WTC11 (cell line): ENCODE measurements at regions not wholly inside any gene's neighbourhood (a gene's known extent, or its start where the extent isn't known, plus 50 kb on each side); places are given as distances from the start of the nearest gene placed in this dataset.

Source experiments
- ATAC-seq: fragments of 200-7000 bp; cut with Tn5 transposase; 2 replicates; pipeline ENCODE4 v1.10.0; 2021; ENCODE audit warnings: mild to moderate bottlenecking, moderate library complexity
- CTCF ChIA-PET: fragments of 300-600 bp; sonication (Branson Sonifier 250); formaldehyde crosslinking; loops from one replicate; lab custom pipeline; 2021; ENCODE audit warnings: antibody characterized with exemption; lab: Charles Lee
- POLR2A ChIA-PET: fragments of 350-600 bp; sonication (Branson Sonifier 250); formaldehyde crosslinking; loops from one replicate; lab custom pipeline; 2021; ENCODE audit warnings: antibody characterized with exemption; lab: Charles Lee
- DNase-seq: peaks from one replicate; pipeline ENCODE4 v3.0.0; 2021; ENCODE audit warnings: low spot score
- H3K27ac Mint-ChIP-seq: 2 replicates; pipeline ENCODE4 v1.8.0; 2021; ENCODE audit warnings: mixed read lengths
- H3K27me3 Mint-ChIP-seq: 2 replicates; pipeline ENCODE4 v1.8.0; 2021; ENCODE audit warnings: low read depth, mild to moderate bottlenecking, moderate library complexity, mixed read lengths
- H3K36me3 Mint-ChIP-seq: 2 replicates; pipeline ENCODE4 v1.8.0; 2021; ENCODE audit warnings: mixed read lengths
- H3K4me1 Mint-ChIP-seq: 2 replicates; pipeline ENCODE4 v1.8.0; 2022; ENCODE audit warnings: mixed read lengths
- H3K4me3 Mint-ChIP-seq: 2 replicates; pipeline ENCODE4 v1.8.0; 2021; ENCODE audit warnings: mild to moderate bottlenecking, moderate library complexity, mixed read lengths
- H3K9me3 Mint-ChIP-seq: 2 replicates; pipeline ENCODE4 v1.8.0; 2021; ENCODE audit warnings: mixed read lengths
- EMX1 ChIP-seq: fragments of 250-450 bp; sonication (Bioruptor Pico); IDR thresholded peaks from 2 replicates; pipeline ENCODE4 v1.8.0; 2021; ENCODE audit warnings: mild to moderate bottlenecking
- FOXK1 ChIP-seq: sonication (generic); formaldehyde crosslinking; IDR thresholded peaks from 2 replicates; pipeline ENCODE4 v1.8.0; 2022; ENCODE audit warnings: mild to moderate bottlenecking, moderate library complexity, missing genetic modification reagents
- FOXP1 ChIP-seq: sonication (generic); formaldehyde crosslinking; IDR thresholded peaks from 2 replicates; pipeline ENCODE4 v1.8.0; 2022; ENCODE audit warnings: missing genetic modification reagents, mild to moderate bottlenecking, moderate library complexity, borderline replicate concordance
- HMGA2 ChIP-seq: fragments of 250-450 bp; sonication (Bioruptor Pico); IDR thresholded peaks from 2 replicates; pipeline ENCODE4 v1.4.0; 2021; ENCODE audit warnings: mild to moderate bottlenecking, moderate library complexity
- NFE2L1 ChIP-seq: sonication (generic); formaldehyde crosslinking; IDR thresholded peaks from 2 replicates; pipeline ENCODE4 v1.8.1; 2023; ENCODE audit warnings: missing genetic modification reagents
- SP1 ChIP-seq: sonication (generic); formaldehyde crosslinking; conservative IDR thresholded peaks from 2 replicates; pipeline ENCODE4 v1.8.1; 2022; ENCODE audit warnings: missing genetic modification reagents
- TEAD1 ChIP-seq: sonication (generic); formaldehyde crosslinking; IDR thresholded peaks from 2 replicates; pipeline ENCODE4 v1.8.0; 2022; ENCODE audit warnings: mild to moderate bottlenecking, missing genetic modification reagents
- ZNF121 ChIP-seq: sonication (generic); formaldehyde crosslinking; IDR thresholded peaks from 2 replicates; pipeline ENCODE4 v1.8.0; 2023; ENCODE audit warnings: missing genetic modification reagents
- ZNF317 ChIP-seq: sonication (generic); formaldehyde crosslinking; IDR thresholded peaks from 2 replicates; pipeline ENCODE4 v1.8.1; 2023; ENCODE audit warnings: low read depth, mild to moderate bottlenecking, moderate library complexity, missing genetic modification reagents, borderline replicate concordance
- ZNF396 ChIP-seq: fragments of 250-450 bp; sonication (Bioruptor Pico); IDR thresholded peaks from 2 replicates; pipeline ENCODE4 v1.8.0; 2021; ENCODE audit warnings: mild to moderate bottlenecking, moderate library complexity, borderline replicate concordance
- ZNF416 ChIP-seq: fragments of 250-450 bp; sonication (Bioruptor Pico); IDR thresholded peaks from 2 replicates; pipeline ENCODE4 v1.9.0; 2021; ENCODE audit warnings: mild to moderate bottlenecking, inconsistent platforms
- ZNF671 ChIP-seq: fragments of 250-450 bp; sonication (Bioruptor Pico); IDR thresholded peaks from 2 replicates; pipeline ENCODE4 v1.8.0; 2021; ENCODE audit warnings: mild to moderate bottlenecking
- TF ChIP-seq, protein P1 (sequence below): sonication (generic); formaldehyde crosslinking; IDR thresholded peaks from 2 replicates; pipeline ENCODE4 v1.8.0; 2022; ENCODE audit warnings: missing genetic modification reagents
- TF ChIP-seq, protein P2 (sequence below): sonication (generic); formaldehyde crosslinking; IDR thresholded peaks from 2 replicates; pipeline ENCODE4 v1.8.1; 2023; ENCODE audit warnings: mild to moderate bottlenecking, missing genetic modification reagents, moderate library complexity
- TF ChIP-seq, protein P3 (sequence below): sonication (generic); formaldehyde crosslinking; IDR thresholded peaks from 2 replicates; pipeline ENCODE4 v1.8.0; 2023; ENCODE audit warnings: mild to moderate bottlenecking, missing genetic modification reagents
- TF ChIP-seq, protein P4 (sequence below): sonication (generic); formaldehyde crosslinking; IDR thresholded peaks from 2 replicates; pipeline ENCODE4 v1.8.1; 2022; ENCODE audit warnings: low read depth, mild to moderate bottlenecking, moderate library complexity, missing genetic modification reagents, borderline replicate concordance
- TF ChIP-seq, protein P5 (sequence below): sonication (generic); formaldehyde crosslinking; IDR thresholded peaks from 2 replicates; pipeline ENCODE4 v1.8.1; 2022; ENCODE audit warnings: missing genetic modification reagents, borderline replicate concordance
- TF ChIP-seq, protein P6 (sequence below): sonication (generic); formaldehyde crosslinking; IDR thresholded peaks from 2 replicates; pipeline ENCODE4 v1.8.1; 2023; ENCODE audit warnings: mild to moderate bottlenecking, missing genetic modification reagents, moderate library complexity
- TF ChIP-seq, protein P7 (sequence below): sonication (generic); formaldehyde crosslinking; IDR thresholded peaks from 2 replicates; pipeline ENCODE4 v1.8.1; 2023; ENCODE audit warnings: mild to moderate bottlenecking, moderate library complexity, missing genetic modification reagents

DNA sequence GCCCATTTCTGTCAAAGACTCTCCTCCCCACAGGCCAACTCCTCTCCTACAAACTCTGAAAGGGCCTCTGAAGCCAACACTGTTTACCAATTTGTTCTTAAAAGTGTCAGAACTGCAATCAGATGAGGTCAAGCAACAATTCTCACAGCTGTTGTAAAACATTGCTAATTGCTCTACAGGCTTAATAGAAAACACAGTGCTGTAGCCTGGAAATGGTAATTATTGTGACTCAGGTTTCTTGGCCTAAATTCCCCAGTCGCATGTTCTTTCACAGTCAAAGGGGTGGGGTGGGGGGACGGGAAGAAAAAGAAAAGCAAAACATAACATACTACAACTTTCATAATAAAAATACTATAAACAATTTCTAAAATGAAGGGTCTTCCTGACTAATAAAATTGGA lies 343.2 kb downstream of the DMAC1 start:
- Mint-ChIP-seq H3K27me3 (peaks cover 4% of the 10 kb centered on the region), H3K27ac (no peak overlapping the region), H3K9me3 (peaks cover 9% of the 10 kb centered on the region), H3K4me1 (peaks cover 5% of the 10 kb centered on the region), H3K4me3 (no peak overlapping the region), H3K36me3 (no peaks in the 10 kb centered on the region)
- ATAC-seq, result no peak
- TF ChIP-seq HMGA2 (CRISPR knock-in tag) (no peak), ZNF317 (CRISPR knock-in tag) (no peak), SP1 (CRISPR knock-in tag) (no peak), ZNF416 (CRISPR knock-in tag) (no peak), NFE2L1 (no peak), ZNF121 (CRISPR knock-in tag) (no peak), FOXK1 (CRISPR knock-in tag) (no peak), ZNF671 (CRISPR knock-in tag) (no peak), TEAD1 (CRISPR knock-in tag) (no peak), EMX1 (CRISPR knock-in tag) (no peak), FOXP1 (CRISPR knock-in tag) (no peak), ZNF396 (CRISPR knock-in tag) (no peak)
- TF ChIP-seq, protein P1, sequence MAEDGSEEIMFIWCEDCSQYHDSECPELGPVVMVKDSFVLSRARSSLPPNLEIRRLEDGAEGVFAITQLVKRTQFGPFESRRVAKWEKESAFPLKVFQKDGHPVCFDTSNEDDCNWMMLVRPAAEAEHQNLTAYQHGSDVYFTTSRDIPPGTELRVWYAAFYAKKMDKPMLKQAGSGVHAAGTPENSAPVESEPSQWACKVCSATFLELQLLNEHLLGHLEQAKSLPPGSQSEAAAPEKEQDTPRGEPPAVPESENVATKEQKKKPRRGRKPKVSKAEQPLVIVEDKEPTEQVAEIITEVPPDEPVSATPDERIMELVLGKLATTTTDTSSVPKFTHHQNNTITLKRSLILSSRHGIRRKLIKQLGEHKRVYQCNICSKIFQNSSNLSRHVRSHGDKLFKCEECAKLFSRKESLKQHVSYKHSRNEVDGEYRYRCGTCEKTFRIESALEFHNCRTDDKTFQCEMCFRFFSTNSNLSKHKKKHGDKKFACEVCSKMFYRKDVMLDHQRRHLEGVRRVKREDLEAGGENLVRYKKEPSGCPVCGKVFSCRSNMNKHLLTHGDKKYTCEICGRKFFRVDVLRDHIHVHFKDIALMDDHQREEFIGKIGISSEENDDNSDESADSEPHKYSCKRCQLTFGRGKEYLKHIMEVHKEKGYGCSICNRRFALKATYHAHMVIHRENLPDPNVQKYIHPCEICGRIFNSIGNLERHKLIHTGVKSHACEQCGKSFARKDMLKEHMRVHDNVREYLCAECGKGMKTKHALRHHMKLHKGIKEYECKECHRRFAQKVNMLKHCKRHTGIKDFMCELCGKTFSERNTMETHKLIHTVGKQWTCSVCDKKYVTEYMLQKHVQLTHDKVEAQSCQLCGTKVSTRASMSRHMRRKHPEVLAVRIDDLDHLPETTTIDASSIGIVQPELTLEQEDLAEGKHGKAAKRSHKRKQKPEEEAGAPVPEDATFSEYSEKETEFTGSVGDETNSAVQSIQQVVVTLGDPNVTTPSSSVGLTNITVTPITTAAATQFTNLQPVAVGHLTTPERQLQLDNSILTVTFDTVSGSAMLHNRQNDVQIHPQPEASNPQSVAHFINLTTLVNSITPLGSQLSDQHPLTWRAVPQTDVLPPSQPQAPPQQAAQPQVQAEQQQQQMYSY (CRISPR knock-in tag), result no peak
- TF ChIP-seq, protein P2, sequence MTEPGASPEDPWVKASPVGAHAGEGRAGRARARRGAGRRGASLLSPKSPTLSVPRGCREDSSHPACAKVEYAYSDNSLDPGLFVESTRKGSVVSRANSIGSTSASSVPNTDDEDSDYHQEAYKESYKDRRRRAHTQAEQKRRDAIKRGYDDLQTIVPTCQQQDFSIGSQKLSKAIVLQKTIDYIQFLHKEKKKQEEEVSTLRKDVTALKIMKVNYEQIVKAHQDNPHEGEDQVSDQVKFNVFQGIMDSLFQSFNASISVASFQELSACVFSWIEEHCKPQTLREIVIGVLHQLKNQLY, result no peak
- TF ChIP-seq, protein P3, sequence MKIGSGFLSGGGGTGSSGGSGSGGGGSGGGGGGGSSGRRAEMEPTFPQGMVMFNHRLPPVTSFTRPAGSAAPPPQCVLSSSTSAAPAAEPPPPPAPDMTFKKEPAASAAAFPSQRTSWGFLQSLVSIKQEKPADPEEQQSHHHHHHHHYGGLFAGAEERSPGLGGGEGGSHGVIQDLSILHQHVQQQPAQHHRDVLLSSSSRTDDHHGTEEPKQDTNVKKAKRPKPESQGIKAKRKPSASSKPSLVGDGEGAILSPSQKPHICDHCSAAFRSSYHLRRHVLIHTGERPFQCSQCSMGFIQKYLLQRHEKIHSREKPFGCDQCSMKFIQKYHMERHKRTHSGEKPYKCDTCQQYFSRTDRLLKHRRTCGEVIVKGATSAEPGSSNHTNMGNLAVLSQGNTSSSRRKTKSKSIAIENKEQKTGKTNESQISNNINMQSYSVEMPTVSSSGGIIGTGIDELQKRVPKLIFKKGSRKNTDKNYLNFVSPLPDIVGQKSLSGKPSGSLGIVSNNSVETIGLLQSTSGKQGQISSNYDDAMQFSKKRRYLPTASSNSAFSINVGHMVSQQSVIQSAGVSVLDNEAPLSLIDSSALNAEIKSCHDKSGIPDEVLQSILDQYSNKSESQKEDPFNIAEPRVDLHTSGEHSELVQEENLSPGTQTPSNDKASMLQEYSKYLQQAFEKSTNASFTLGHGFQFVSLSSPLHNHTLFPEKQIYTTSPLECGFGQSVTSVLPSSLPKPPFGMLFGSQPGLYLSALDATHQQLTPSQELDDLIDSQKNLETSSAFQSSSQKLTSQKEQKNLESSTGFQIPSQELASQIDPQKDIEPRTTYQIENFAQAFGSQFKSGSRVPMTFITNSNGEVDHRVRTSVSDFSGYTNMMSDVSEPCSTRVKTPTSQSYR (CRISPR knock-in tag), result no peak
- TF ChIP-seq, protein P4, sequence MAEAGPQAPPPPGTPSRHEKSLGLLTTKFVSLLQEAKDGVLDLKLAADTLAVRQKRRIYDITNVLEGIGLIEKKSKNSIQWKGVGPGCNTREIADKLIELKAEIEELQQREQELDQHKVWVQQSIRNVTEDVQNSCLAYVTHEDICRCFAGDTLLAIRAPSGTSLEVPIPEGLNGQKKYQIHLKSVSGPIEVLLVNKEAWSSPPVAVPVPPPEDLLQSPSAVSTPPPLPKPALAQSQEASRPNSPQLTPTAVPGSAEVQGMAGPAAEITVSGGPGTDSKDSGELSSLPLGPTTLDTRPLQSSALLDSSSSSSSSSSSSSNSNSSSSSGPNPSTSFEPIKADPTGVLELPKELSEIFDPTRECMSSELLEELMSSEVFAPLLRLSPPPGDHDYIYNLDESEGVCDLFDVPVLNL (CRISPR knock-in tag), result no peak
- TF ChIP-seq, protein P5, sequence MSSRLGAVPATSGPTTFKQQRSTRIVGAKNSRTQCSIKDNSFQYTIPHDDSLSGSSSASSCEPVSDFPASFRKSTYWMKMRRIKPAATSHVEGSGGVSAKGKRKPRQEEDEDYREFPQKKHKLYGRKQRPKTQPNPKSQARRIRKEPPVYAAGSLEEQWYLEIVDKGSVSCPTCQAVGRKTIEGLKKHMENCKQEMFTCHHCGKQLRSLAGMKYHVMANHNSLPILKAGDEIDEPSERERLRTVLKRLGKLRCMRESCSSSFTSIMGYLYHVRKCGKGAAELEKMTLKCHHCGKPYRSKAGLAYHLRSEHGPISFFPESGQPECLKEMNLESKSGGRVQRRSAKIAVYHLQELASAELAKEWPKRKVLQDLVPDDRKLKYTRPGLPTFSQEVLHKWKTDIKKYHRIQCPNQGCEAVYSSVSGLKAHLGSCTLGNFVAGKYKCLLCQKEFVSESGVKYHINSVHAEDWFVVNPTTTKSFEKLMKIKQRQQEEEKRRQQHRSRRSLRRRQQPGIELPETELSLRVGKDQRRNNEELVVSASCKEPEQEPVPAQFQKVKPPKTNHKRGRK (CRISPR knock-in tag), result no peak
- TF ChIP-seq, protein P6, sequence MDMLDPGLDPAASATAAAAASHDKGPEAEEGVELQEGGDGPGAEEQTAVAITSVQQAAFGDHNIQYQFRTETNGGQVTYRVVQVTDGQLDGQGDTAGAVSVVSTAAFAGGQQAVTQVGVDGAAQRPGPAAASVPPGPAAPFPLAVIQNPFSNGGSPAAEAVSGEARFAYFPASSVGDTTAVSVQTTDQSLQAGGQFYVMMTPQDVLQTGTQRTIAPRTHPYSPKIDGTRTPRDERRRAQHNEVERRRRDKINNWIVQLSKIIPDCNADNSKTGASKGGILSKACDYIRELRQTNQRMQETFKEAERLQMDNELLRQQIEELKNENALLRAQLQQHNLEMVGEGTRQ (CRISPR knock-in tag), result no peak
- TF ChIP-seq, protein P7, sequence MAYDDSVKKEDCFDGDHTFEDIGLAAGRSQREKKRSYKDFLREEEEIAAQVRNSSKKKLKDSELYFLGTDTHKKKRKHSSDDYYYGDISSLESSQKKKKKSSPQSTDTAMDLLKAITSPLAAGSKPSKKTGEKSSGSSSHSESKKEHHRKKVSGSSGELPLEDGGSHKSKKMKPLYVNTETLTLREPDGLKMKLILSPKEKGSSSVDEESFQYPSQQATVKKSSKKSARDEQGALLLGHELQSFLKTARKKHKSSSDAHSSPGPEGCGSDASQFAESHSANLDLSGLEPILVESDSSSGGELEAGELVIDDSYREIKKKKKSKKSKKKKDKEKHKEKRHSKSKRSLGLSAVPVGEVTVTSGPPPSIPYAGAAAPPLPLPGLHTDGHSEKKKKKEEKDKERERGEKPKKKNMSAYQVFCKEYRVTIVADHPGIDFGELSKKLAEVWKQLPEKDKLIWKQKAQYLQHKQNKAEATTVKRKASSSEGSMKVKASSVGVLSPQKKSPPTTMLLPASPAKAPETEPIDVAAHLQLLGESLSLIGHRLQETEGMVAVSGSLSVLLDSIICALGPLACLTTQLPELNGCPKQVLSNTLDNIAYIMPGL (CRISPR knock-in tag), result no peak
- POLR2A ChIA-PET, result no interaction called here
- no peak for DNase-seq
- CTCF ChIA-PET, result interaction anchor here (1.7 kb wide), 1 partner anchor 54 kb away, joined by 5 read pairs; no protein-coding TSS in a partner anchor
